ENCODE measurements at regions not wholly inside any gene's neighbourhood (a gene's known extent, or its start where the extent isn't known, plus 50 kb on each side); places are given as distances from the start of the nearest gene placed in this dataset.

- TF ChIP-seq CTCF (IDR thresholded peaks at IDR 0.05) (no peak), POLR2A (IDR thresholded peaks at IDR 0.05) (no peak)
Measured at GRCh38 chr10:78938695-78939672, 129.8 kb upstream of the ZMIZ1 start.

All from right lobe of liver (tissue), 4 donors.